H9 (cell line): ENCODE measurements at regions not wholly inside any gene's neighbourhood (a gene's known extent, or its start where the extent isn't known, plus 50 kb on each side); places are given as distances from the start of the nearest gene placed in this dataset.

Experiments used
- DNase-seq: peaks from one replicate; pipeline ENCODE4 v3.0.0-alpha.2; 2017
- H2AFZ ChIP-seq: one replicate; pipeline ENCODE4 v1.6.1; 2013; ENCODE audit warnings: mild to moderate bottlenecking, low read length, control low read depth, moderate library complexity
- H2AK5ac ChIP-seq: 2 replicates; pipeline ENCODE4 v1.6.1; 2013; ENCODE audit warnings: low read length, control low read depth, mixed read lengths; ENCODE audit not compliant: insufficient read length
- H2BK120ac ChIP-seq: one replicate; pipeline ENCODE4 v1.6.1; 2013; ENCODE audit warnings: low read depth, mild to moderate bottlenecking, low read length, control low read depth, inconsistent platforms; ENCODE audit not compliant: poor library complexity, severe bottlenecking
- H2BK12ac ChIP-seq: 2 replicates; pipeline ENCODE4 v1.6.1; 2013; ENCODE audit warnings: low read length, control low read depth, mixed read lengths, low read depth; ENCODE audit not compliant: insufficient read length
- H2BK15ac ChIP-seq: 2 replicates; pipeline ENCODE4 v1.6.1; 2013; ENCODE audit warnings: low read depth, low read length, control low read depth
- H2BK20ac ChIP-seq: one replicate; pipeline ENCODE4 v1.6.1; 2013; ENCODE audit warnings: low read depth, mild to moderate bottlenecking, low read length, control low read depth, inconsistent platforms; ENCODE audit not compliant: poor library complexity, severe bottlenecking
- H2BK5ac ChIP-seq: 2 replicates; pipeline ENCODE4 v1.6.1; 2013; ENCODE audit warnings: low read length, control low read depth, mixed read lengths; ENCODE audit not compliant: insufficient read length
- H3K14ac ChIP-seq: 2 replicates; pipeline ENCODE4 v1.6.1; 2013; ENCODE audit warnings: low read length, control low read depth; ENCODE audit not compliant: insufficient read depth
- H3K18ac ChIP-seq: 2 replicates; pipeline ENCODE4 v1.6.1; 2013; ENCODE audit warnings: low read depth, mild to moderate bottlenecking, mixed read lengths, low read length, control low read depth; ENCODE audit not compliant: insufficient read length
- H3K23ac ChIP-seq: 2 replicates; pipeline ENCODE4 v1.6.1; 2013; ENCODE audit warnings: low read length, control low read depth, mixed read lengths, low read depth; ENCODE audit not compliant: insufficient read length
- H3K23me2 ChIP-seq: 2 replicates; pipeline ENCODE4 v1.6.1; 2013; ENCODE audit warnings: low read depth, mild to moderate bottlenecking, mixed read lengths, low read length, control low read depth; ENCODE audit not compliant: insufficient read length, poor library complexity, severe bottlenecking
- H3K27ac ChIP-seq: 2 replicates; pipeline ENCODE4 v1.5.1; 2013; ENCODE audit warnings: low read length, control low read depth, mixed read lengths, low read depth; ENCODE audit not compliant: insufficient read length
- H3K27me3 ChIP-seq: 2 replicates; pipeline ENCODE4 v1.6.1; 2013; ENCODE audit warnings: low read length, control low read depth, inconsistent platforms; ENCODE audit not compliant: insufficient read depth
- H3K4ac ChIP-seq: 2 replicates; pipeline ENCODE4 v1.6.1; 2013; ENCODE audit warnings: low read depth, mild to moderate bottlenecking, control low read depth, inconsistent platforms, low read length, moderate library complexity
- H3K4me1 ChIP-seq: 2 replicates; pipeline ENCODE4 v1.6.1; 2013; ENCODE audit warnings: low read length, control low read depth, inconsistent platforms; ENCODE audit not compliant: insufficient read depth
- H3K4me2 ChIP-seq: 2 replicates; pipeline ENCODE4 v1.6.1; 2013; ENCODE audit warnings: low read length, control low read depth, mixed read lengths; ENCODE audit not compliant: insufficient read length, insufficient read depth
- H3K56ac ChIP-seq: 2 replicates; pipeline ENCODE4 v1.6.1; 2013; ENCODE audit warnings: low read depth, mild to moderate bottlenecking, mixed read lengths, low read length, control low read depth; ENCODE audit not compliant: insufficient read length
- H3K79me1 ChIP-seq: 2 replicates; pipeline ENCODE4 v1.6.1; 2013; ENCODE audit warnings: low read depth, mild to moderate bottlenecking, moderate library complexity, low read length, control low read depth, inconsistent platforms; ENCODE audit not compliant: insufficient read depth, poor library complexity, severe bottlenecking
- H3K79me2 ChIP-seq: 2 replicates; pipeline ENCODE4 v1.6.1; 2013; ENCODE audit warnings: low read length, control low read depth, inconsistent platforms; ENCODE audit not compliant: insufficient read depth
- H3K9ac ChIP-seq: 2 replicates; pipeline ENCODE4 v1.6.1; 2013; ENCODE audit warnings: low read length, control low read depth, mixed read lengths; ENCODE audit not compliant: insufficient read length; ENCODE audit errors: extremely low read depth
- H3K9me3 ChIP-seq: one replicate; pipeline ENCODE4 v1.6.1; 2013; ENCODE audit warnings: low read depth, low read length, inconsistent platforms; ENCODE audit not compliant: control insufficient read depth
- H3T11ph ChIP-seq: one replicate; pipeline ENCODE4 v1.6.1; 2013; ENCODE audit warnings: mild to moderate bottlenecking, low read length, control low read depth, inconsistent platforms
- H4K20me1 ChIP-seq: one replicate; pipeline ENCODE4 v1.6.1; 2013; ENCODE audit not compliant: control insufficient read depth, insufficient read length, insufficient read depth
- H4K5ac ChIP-seq: 2 replicates; pipeline ENCODE4 v1.6.1; 2013; ENCODE audit warnings: low read depth, mild to moderate bottlenecking, mixed read lengths, low read length, control low read depth; ENCODE audit not compliant: insufficient read length
- H4K8ac ChIP-seq: replicated peaks from 2 replicates; pipeline ENCODE4 v1.6.1; 2013; ENCODE audit warnings: low read length, control low read depth, mixed read lengths, low read depth; ENCODE audit not compliant: insufficient read length
- H4K91ac ChIP-seq: 2 replicates; pipeline ENCODE4 v1.6.1; 2013; ENCODE audit warnings: low read depth, mild to moderate bottlenecking, moderate library complexity, mixed read lengths, low read length, control low read depth; ENCODE audit not compliant: insufficient read length
- H3K27ac Mint-ChIP-seq, 3 experiments: 2 replicates in 2 of 3; 3 replicates in 1 of 3; pipeline ENCODE4 v1.8.0; 2020 to 2021; ENCODE audit warnings: mixed read lengths in 3 of 3, mild to moderate bottlenecking in 1 of 3, moderate library complexity in 1 of 3
- H3K27me3 Mint-ChIP-seq: 2 replicates; pipeline ENCODE4 v1.8.0; 2021; ENCODE audit warnings: low read depth, mild to moderate bottlenecking, moderate library complexity, mixed read lengths
- H3K36me3 Mint-ChIP-seq, 3 experiments: 2 replicates in 2 of 3; 3 replicates in 1 of 3; pipeline ENCODE4 v1.8.0; 2020 to 2021; ENCODE audit warnings: low read depth in 3 of 3, mixed read lengths in 3 of 3; ENCODE audit not compliant: insufficient read depth in 1 of 3
- H3K4me1 Mint-ChIP-seq, 2 experiments: 2 replicates each; pipeline ENCODE4 v1.8.0; 2020; ENCODE audit warnings: mixed read lengths in 2 of 2
- H3K4me3 Mint-ChIP-seq, 2 experiments: 2 replicates in 1 of 2; 3 replicates in 1 of 2; pipeline ENCODE4 v1.8.0; 2020 to 2021; ENCODE audit warnings: mild to moderate bottlenecking in 2 of 2, mixed read lengths in 2 of 2, moderate library complexity in 1 of 2
- H3K9me3 Mint-ChIP-seq, 2 experiments: 2 replicates in 1 of 2; 3 replicates in 1 of 2; pipeline ENCODE4 v1.8.0; 2020; ENCODE audit warnings: mild to moderate bottlenecking in 2 of 2, mixed read lengths in 2 of 2, moderate library complexity in 1 of 2
- CTCF ChIP-seq: fragments of 200-600 bp; sonication (generic); conservative IDR thresholded peaks from 3 replicates; pipeline ENCODE4 v1.8.0; 2021; ENCODE audit warnings: antibody characterized with exemption, mild to moderate bottlenecking
- WGBS: extraction: QIAGEN DNeasy Blood & Tissue Kit; methylation state at CpG from one replicate; pipeline ENCODE4 v1.1.7; 2013; ENCODE audit warnings: missing lambda C conversion rate, low lambda C conversion rate, mixed read lengths; ENCODE audit not compliant: insufficient read length; ENCODE audit errors: extremely low coverage; 5-methylcytosine and 5-hydroxymethylcytosine counted together

DNA sequence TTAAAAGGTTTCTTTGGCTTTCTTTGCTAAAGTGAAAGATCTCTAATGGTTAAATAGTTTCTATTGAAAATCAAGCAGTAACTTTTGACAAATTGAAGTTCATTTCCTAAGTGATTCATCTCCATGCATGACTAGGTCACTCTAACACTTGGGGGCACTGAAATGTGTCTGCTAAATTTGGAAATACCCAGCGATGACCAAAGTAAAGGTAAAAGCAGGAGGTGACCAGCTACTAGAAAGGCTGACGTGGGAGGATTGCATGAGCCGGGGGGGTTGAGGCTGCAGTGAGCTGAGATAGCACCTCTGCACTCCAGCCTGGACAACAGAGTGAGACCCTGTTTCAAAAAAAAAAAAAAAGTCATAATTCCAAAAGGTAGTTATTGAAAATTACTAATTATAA lies 111.8 kb upstream of the GPR141 start:
- H3K36me3 Mint-ChIP-seq, result no peaks in the 10 kb centered on the region
- no peaks in the 10 kb centered on the region for H4K20me1 ChIP-seq
- H2BK20ac ChIP-seq, result no peak overlapping the region
- DNase-seq, result no peak
- no peaks in the 10 kb centered on the region for H3K27me3 ChIP-seq
- no peak overlapping the region for H3K4me3 Mint-ChIP-seq
- H3K18ac ChIP-seq, result no peak overlapping the region
- no peak overlapping the region for H3K27ac ChIP-seq
- H3K27ac Mint-ChIP-seq, result 0 out of 7 replicates have a peak overlapping the region, but pooled peaks of 1 of the 3 experiments have one; percentile 52
- no peak overlapping the region for H3K4me2 ChIP-seq
- H2BK15ac ChIP-seq, result no peak overlapping the region
- H3K56ac ChIP-seq, result no peak overlapping the region
- no peak overlapping the region for H4K91ac ChIP-seq
- H3T11ph ChIP-seq, result no peak overlapping the region
- peaks cover 2 to 5% of the 10 kb centered on the region in 2 experiments for H3K4me1 Mint-ChIP-seq
- WGBS, result no CpG with 5 or more reads among the region's 3 CpGs
- H3K27me3 Mint-ChIP-seq, result peaks cover 2% of the 10 kb centered on the region; the same call in 1 of the 2 replicates
- no peak overlapping the region for H4K5ac ChIP-seq
- H3K9ac ChIP-seq, result no peak overlapping the region
- H3K4ac ChIP-seq, result no peak overlapping the region
- no peaks in the 10 kb centered on the region for H3K79me1 ChIP-seq
- no peak overlapping the region for H2BK12ac ChIP-seq
- no peak overlapping the region for H3K23ac ChIP-seq
- H2AK5ac ChIP-seq, result no peak overlapping the region
- H2BK5ac ChIP-seq, result no peak overlapping the region
- no peaks in the 10 kb centered on the region for H3K9me3 ChIP-seq
- no peak overlapping the region for H4K8ac ChIP-seq
- no peak overlapping the region for H2BK120ac ChIP-seq
- TF ChIP-seq CTCF, result no peak
- H3K4me1 ChIP-seq, result no peaks in the 10 kb centered on the region
- H3K14ac ChIP-seq, result no peak overlapping the region
- H3K79me2 ChIP-seq, result no peaks in the 10 kb centered on the region
- no peaks in the 10 kb centered on the region for H3K23me2 ChIP-seq
- no peaks in the 10 kb centered on the region; a peak in 1 of 5 replicates for H3K9me3 Mint-ChIP-seq
- no peak overlapping the region for H2AFZ ChIP-seq
